ENCODE measurements at regions not wholly inside any gene's neighbourhood (a gene's known extent, or its start where the extent isn't known, plus 50 kb on each side); places are given as distances from the start of the nearest gene placed in this dataset.

DNA sequence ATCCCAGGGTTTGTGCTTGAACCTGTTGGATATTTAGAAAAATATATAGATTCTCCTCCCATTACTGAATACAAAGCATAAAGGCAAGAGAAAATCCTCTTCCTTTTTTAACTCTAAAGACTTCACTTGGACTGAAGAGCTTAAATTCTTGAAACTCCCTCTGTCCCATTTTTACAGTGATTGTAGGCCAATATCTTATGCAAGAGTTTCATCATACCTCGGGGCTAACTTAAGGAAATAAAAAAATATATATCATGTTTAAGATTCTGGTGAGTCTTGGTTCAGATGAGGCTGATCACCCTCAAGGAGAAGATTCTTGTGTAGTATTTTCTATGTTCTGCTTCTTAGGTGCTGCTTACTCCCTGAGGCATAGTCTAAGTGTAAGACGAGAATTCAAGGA lies 1449.6 kb downstream of the C4orf33 start:
- no peak for DNase-seq

DNA sequence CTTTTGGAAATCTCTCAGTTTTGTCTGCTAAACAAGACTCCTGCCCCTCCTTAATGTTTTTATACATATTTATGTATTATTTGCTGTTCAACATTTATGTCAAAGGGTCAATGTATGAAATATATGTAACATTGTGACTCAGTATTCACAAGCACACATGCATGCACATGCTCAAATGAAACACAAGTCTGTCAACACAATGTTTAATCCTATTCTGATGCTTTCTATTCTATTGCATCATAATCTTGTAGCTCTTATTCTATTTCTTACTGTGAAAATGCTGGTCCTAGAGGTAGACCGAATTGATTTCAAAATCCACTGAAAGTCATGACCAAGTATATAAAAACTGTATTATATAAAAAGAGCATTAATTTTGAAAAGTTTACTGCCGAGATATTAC lies 1463.3 kb downstream of the C4orf33 start:
- no peak for DNase-seq

DNA sequence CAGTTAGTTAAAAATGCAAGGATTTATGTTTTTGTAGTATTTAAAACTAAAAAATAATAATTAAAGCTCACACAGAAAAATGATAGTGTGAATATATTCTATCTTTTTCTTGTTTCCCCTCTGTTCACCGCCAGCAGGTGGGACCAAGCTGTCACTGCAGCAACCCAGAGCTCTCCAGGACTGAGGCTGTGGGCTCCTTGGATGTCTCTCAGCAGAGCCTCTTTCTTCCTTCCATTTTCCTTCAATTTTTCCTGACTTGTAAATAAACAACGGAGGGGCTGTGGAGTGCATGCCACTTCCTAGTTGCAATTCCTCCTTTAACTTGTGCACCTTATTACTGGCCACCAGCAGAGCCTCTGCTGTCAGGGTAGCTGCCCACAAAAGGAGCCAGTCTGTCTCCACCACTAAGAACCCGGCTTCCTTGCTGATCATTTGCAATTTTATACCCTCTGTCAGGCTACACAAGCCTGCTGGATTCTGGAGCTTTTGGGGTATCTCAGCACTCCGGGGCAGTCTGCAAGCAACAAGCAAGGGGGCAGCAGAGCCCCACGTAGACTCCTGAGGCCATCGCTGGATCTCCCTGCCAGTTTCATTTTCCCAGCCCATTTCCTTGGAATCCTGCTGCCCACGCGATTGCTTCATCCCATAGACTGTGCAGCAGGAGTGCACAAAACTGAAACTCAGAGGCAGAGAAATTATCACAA lies 1467.4 kb downstream of the C4orf33 start:
- DNase-seq = no peak

- DNase-seq = no peak
Observed at GRCh38 chr4:130563889-130564418, 1468.0 kb downstream of the C4orf33 start.

GRCh38 chr4:130568746-130569145 lies 1472.8 kb downstream of the C4orf33 start:
- DNase-seq = no peak

GRCh38 chr4:130573742-130574141 lies 1477.8 kb downstream of the C4orf33 start:
- DNase-seq = no peak

- no peak for DNase-seq
Observed at GRCh38 chr4:130574215-130574614, 1478.3 kb downstream of the C4orf33 start.

DNA sequence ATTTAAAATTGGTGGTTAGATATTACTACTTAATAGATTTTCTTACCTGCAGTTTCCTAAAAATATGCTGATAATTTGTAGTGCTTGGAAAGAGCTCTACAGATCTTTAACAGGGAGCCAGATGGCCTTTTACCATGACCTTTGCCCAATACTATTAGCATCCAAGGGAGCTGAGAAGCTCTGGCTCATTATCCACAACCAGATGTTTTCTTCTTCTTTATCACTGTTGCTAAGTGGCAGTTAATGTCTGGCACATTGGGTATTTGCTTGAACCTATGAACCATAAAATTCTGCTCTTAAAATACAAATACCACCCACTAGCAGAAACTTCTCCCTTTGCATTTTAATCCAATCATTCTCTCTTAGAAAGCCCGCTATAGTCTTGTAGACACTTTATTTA lies 1480.3 kb downstream of the C4orf33 start:
- no peak for DNase-seq

DNA sequence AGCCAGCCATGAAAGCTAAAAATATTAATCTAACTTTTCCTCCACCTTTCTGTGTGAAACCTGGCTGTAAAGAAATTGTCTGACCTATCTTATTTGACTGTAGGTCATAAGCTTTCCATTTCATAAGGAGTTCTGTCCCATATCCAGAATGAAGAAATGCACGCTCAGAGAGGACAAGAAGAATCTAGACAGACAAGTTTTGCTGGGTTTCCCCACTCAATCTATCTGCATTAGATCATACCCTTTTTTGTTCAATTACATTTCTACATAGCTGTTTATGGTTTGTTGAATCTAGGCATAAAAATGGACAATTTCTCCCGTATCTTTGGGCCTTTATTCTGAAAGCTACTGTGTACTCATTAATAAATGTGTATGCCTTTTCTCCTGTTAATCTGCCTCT lies 1495.1 kb downstream of the C4orf33 start:
- no peak for DNase-seq

DNA sequence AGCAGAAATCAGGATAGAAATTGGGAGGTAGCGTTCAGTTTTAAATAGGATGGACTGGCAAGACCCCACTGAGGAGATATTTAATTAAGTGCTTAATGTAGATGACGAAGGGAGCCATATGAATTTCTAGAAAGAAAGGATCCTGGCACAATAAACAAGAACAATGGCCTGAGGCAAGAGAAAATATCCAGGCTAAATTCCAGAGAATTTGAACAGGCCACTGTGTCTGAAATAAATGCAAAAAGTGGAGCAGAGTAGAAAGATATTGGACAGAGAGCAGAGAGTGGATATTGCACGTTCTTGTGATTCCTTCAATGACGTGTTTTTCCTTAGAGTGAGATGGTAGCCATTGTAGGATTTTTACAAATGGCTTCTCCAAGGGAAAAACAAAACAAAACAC lies 1504.8 kb downstream of the C4orf33 start:
- no peak for DNase-seq

- DNase-seq = no peak
Observed at GRCh38 chr4:130603043-130603442, 1507.1 kb downstream of the C4orf33 start.

DNA sequence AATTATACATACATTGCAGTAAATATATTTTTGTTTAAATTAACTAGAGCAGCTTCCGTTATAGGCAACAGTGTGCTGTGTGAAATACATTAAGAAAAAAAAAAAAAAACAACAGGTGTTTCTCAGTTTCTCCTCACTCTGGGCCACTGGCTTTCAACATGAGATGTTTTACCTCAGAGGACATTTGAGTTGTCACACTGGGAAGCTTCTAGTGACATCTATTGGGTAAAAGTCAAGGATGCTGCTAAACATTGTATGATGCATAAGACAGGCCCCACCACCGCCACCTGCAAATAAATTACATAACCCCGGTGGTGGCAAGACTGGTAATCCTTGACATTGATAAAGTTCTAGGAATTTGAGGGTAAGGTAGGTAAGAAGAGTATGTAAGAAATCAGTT lies 1512.2 kb downstream of the C4orf33 start:
- no peak for DNase-seq

DNA sequence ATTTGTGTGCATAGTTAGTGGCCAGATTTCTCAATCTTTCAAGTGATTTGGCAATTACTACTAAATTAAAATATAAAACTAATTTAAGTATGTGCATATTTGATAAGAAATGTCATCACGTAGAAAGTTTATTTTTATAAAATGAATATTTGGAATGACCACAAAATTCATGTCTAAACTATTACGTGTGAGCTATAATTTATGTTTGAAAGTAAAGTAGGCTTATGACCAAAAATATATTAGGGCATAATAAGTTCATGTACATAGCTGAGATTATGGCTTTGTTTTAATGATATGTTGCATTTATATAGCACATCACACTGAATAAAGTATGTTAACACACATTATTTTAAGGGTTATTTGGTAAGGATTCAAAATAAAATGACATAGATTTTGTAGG lies 1532.6 kb downstream of the C4orf33 start:
- no peak for DNase-seq

DNA sequence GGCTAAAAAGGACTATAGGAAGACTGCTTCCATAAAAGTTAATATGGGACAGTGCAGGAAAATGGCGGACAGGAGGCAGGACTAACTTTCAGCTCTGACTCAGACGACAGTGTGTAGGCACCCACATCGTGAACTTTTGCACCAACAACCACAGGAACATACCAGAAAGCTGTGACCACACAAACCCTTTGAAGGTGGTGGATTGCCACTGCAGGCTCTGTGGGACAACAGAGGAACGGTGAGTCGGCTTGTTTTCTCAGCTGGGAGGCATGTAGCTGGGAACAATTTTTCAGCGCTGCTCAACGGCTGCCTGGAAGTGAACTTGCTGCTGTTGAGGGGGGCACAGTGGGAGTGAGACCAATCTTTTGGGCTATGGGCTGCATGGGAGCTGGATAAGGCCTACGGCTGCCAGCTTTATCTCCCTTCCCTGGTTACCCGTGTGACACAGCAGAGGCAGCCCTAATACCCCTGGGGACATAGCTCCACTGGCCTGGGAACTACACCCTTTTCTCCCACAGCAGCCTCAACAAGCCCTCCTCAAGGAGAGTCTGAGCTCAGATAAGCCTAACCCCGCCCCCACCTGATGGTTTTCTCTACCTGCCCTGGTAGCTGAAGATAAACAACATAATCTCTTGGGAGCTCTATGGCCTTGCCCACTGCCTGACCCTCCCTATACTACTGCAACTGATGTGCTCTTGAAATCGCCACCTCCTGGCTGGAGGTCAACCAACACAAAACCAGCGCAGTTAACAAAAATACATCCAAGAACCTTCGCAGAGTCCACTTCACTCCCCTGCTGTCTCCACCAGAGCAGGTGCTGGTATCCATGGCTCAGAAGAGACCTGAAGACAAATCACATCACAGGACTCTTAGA lies 1537.0 kb downstream of the C4orf33 start:
- no peak for DNase-seq

GRCh38 chr4:130636486-130636885 lies 1540.5 kb downstream of the C4orf33 start:
- DNase-seq = no peak

DNA sequence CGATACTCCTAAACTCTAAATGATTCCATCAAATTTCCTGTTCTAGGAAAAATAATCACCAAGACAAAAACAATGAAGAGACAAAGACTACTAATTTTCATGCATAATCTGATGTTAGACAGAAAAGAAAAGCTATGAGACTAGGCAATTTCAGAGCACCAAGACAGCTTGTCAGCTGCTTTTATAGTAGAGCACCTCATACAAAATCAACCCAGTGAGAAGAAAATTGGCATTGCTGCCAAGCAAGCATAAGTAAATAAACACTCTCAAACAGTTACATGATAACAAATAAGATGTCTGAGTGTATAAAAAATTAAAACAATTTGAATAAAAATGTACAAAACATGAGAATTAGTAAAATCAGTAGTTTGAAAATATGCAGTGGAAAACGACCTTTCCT lies 1544.6 kb downstream of the C4orf33 start:
- no peak for DNase-seq

GRCh38 chr4:130646886-130647285 lies 1550.9 kb downstream of the C4orf33 start:
- DNase-seq = no peak

- DNase-seq = no peak
Observed at GRCh38 chr4:130648570-130648969, 1552.6 kb downstream of the C4orf33 start.

GRCh38 chr4:130653842-130654241 lies 1557.9 kb downstream of the C4orf33 start:
- no peak for DNase-seq

GRCh38 chr4:130659320-130659719 lies 1563.4 kb downstream of the C4orf33 start:
- no peak for DNase-seq

DNA sequence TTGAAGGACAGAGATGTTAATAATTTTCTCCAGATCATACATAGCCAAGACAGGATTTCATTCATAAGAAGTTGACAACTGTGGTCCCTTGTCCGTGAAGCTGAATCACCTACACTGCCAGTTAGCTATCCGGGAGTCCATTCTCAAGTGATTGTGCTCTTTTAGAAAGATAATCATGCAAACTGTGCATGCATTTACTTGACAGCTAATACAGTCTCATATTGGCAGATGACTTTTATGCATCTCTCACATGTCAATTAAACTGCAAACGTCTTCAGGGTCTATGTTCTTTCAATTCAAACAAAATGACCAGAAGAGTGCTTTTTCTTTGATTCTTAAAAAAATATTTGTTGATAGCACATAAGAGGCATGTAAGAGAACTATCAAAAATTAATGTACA lies 1572.9 kb downstream of the C4orf33 start:
- DNase-seq = no peak

DNA sequence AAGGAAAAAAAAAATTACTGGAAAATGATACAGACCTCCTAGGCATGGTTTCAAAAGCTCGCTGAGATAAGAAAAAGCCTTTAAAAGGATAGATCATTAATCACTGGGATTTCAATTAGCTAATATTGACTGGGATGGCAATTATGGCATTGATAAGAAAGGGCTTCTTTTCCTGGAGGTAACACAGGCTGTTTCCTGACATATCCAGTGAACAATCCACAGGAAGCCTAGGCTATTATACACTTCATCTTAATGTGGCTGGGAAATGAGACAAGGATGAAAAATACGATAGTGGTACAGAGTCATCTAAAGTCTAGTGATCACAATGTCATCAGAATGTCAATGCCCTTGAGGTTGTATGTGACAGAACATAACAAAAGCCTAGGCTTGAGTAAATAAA lies 1579.3 kb downstream of the C4orf33 start:
- DNase-seq = no peak

- DNase-seq = no peak
Observed at GRCh38 chr4:130689181-130689580, 1593.2 kb downstream of the C4orf33 start.

DNA sequence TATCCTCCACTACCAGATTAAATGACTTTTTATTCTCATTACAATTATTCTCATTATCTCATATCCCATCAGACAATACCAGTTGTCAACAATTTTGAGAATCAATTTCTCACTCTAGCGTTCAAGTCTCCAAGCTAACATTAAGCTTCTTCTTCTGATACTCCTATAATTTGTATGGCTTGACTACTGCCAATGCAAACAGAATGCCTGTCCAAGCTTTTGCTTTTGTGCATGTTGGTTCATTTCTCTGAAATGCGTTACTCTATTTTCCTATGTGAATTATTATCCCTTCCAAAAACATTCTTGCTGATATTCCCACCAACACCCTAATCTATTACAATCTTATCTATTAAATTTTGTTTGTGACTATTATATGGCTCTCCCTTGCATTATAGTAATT lies 1602.3 kb downstream of the C4orf33 start:
- no peak for DNase-seq

Measured in activated T-cell treated with anti-CD3 and anti-CD28 coated beads, Interleukin-2, amount 50 U/mL, for 1 hour (primary cell).